ENCODE measurements at regions not wholly inside any gene's neighbourhood (a gene's known extent, or its start where the extent isn't known, plus 50 kb on each side); places are given as distances from the start of the nearest gene placed in this dataset.

DNA sequence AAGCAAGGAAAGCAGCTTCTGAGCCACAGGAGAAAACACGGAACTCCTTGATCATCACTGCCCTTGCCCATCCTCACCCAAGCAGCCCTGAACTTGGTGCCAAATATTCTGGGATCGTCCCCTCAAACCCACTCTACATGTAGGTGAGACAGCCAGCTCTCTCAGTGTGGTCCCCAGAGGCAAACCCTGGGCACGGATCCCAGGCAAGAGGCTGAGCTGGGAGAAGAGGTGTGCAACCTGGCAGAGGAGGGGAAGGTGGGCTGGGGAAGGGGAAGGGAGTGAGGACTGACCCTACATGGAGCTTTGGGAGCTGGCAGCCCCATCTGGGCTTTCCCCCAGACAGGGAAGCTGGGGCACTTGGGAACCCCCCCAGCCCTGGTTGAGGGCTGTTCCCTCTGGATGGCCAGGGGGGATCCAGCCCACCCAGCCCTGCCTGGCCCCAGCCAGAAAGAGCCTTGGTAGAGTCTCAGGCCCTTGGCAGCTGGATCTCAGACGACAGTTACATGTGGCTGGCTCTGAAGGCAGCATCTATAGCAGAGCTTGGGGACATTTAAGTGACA lies 186.2 kb upstream of the CST7 start:
- peak; percentile 36 for DNase-seq (ENCODE audit: low spot score)

GRCh38 chr20:24763386-24764026 lies 185.6 kb upstream of the CST7 start:
- DNase-seq (ENCODE audit: low spot score) = peak; percentile 45

GRCh38 chr20:24764027-24764793 lies 184.9 kb upstream of the CST7 start:
- DNase-seq (ENCODE audit: low spot score) = peak; percentile 40

DNA sequence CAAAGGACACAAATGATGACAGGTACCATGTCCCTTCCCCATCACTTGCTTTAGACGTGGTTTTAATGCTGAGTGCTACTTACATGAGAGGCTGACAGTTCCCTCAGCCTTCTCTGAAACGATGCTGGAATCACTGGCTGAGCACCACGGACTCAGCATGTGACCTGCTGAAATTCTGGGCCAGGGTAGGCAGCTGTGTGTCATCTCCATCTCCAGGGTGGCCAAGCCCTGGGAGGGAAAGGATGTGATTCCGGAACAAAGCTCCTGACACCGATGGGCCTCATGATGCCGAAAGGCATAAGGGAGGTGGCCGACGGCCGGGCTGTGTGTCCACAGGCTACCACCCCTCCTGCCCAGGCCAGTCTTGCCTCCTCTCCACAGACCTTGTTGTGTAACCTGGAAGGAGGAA lies 184.3 kb upstream of the CST7 start:
- DNase-seq (ENCODE audit: low spot score) = peak; percentile 50

DNA sequence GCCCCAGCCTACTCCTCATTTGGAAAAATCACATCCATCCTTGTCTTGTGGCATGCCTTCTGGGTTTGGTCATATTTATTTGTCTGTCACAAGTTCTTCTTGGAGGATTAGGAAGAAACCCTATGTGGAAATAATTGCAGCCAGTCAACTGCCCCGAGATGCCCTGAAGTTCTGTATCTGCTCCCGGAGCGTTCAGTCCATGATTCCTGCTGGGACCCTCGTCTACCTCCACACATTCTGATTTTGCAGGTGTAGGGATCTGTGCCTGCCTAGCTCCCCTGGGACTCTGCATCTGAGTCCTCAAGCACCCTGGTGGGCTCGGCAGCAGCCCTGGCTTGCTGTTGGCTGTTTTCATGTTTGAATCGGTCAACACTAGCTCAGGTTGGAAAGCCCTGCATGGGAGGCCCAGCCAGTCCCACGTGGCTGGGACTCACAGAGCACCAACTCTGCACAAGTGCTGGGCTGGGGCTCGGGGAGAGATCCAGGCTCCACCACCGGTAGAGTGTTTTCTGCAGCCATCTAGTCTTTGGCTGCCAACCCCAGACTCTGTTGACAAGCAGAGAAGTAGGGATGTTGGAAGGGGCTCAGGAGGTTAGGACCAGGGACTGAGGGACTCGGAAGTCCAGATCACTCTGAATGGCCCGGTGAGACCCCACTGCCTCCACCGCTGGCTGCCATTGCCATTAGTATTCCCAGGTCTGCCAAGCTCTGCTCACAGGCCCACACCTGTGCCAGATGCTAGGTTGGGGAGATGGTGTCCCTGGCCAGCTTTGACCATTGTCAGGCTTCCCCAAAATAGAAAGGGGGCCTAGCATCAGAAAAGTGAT lies 183.5 kb upstream of the CST7 start:
- DNase-seq (ENCODE audit: low spot score) = peak; percentile 51

- DNase-seq (ENCODE audit: low spot score) = no peak
Observed at GRCh38 chr20:24766143-24766527, 182.9 kb upstream of the CST7 start.

- peak; percentile 54 for DNase-seq (ENCODE audit: low spot score)
Observed at GRCh38 chr20:24766826-24767622, 182.0 kb upstream of the CST7 start.

DNA sequence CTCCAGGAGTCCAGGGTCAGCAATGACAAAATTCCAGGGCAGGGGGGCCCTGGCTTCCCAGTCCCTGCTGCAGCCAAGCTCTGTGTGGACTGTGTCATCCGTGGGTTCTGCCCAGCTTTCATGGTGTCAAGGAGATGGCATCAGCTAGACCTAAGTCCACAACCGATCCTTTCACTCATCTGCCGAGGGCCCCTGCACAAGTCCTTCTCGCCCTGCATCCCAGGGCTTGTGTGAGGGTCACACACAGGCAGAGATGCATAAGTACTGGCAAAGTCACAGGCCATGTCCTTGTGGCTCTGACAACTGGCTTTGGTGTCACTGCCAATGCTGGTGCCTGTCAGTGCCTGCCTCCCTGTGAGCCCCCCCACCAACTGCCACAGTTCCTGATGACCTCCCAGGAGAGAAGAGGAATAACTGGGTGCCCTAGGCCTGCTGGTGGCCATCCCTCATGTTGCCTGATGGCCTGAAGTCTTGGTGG lies 181.4 kb upstream of the CST7 start:
- DNase-seq (ENCODE audit: low spot score) = peak; percentile 42

- peak; percentile 59 for DNase-seq (ENCODE audit: low spot score)
Observed at GRCh38 chr20:24768201-24768636, 180.8 kb upstream of the CST7 start.

GRCh38 chr20:24768713-24769601 lies 180.1 kb upstream of the CST7 start:
- DNase-seq (ENCODE audit: low spot score) = peak; percentile 62

DNA sequence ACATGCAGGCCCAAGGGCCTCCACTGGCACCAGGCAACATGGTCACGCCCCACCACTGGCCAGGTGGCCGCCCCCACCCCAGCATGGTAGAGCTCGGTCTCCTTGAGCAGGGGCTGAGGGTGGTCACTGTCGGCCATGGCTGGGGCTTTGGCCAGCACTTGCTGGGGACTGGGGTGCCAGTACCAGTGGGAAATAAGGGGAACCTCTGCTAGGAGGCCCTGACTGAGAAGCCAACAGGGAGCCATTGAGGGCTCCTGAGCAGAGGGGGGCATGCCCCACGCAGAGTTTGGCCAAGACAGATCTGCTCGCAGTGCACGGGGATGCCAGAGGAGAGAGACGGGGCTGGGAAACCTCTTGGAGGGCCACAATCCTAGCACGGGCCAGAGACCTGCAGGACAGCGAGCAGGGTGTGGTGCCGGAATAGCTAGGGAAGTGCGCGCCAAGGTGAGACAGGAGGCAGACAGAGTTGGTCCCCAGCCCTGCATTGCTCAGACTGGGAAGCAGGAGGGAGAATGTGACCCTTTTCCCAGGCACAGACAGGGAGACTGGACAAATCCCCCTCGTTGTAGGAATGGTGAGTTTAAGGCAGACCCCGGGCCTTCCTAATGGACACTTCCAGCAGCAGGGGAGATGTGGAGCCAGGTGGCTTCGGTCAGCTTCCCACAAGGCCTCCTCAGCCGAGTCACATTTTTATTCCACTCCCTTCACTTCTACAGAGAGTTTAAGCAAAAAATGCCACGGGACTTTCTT lies 179.0 kb upstream of the CST7 start:
- DNase-seq (ENCODE audit: low spot score) = peak; percentile 57

DNA sequence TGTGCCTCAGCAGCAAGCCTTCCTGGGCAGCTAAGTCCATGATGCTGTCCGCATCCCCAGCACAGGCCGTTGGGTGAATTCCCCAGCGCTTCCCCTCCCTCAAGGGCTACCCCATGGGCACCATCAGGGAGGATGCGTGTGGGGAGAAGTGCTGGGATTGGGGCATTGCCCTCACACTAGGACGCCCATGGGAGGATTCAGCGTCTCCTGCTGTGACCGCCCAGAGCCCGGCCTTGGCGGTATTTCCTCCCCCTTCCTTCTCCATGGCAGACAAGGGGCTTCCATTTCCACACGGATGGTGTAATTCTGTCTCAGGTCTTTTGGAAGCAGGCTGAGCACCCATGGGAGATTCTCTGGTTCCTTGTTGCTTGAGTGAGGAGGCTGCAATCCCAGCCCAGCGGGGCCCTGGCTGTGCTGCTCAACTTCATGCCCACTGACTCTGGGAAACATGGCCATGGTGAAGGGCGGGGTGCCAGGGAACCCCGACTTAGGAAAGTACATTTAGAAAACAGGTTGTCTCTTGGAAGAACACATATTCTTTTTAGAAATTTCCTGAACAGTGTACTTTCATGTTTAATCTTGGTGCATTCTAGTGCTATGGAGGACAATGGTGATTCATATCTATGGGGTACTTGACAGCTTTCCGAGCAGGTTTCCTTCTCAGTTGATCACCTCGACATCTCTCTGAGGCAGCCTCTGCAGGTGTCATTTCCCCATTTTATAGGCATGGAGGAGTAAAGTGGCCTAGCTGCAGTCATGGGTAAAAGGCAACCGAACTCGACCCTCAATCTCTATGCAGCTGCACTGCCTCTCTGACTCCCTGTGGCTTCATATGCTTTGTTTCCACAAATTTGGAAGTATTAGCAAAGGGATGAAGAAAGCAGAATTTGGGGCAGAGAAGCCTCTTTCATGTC lies 178.2 kb upstream of the CST7 start:
- peak; percentile 41 for DNase-seq (ENCODE audit: low spot score)

DNA sequence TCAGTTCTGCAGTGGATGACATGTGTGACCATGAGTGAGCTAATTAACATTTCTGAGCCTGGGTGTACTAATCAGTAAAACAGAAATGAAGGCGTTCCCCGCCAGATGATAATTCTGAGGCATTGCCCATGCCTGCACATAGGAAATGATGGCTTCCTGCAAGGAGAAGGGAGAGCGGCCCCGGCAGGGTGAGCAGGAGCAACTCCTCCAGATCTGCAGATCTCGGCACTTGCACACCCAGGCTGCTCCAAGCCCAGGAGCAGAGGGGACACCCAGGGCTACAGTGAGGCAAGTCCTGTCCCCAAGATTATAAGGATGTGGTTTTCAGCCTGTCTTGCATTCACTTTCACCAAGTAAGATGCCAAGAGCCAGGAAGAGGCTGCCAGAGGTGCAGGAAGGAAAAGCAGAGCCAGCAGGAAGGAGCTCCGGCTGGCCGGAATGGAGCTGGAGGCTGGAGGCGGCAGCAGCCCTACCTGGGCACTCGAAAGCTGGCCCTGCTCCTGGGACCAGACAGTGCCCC lies 177.5 kb upstream of the CST7 start:
- DNase-seq (ENCODE audit: low spot score) = peak; percentile 45

GRCh38 chr20:24772667-24773066 lies 176.4 kb upstream of the CST7 start:
- peak; percentile 18 for DNase-seq (ENCODE audit: low spot score)

DNA sequence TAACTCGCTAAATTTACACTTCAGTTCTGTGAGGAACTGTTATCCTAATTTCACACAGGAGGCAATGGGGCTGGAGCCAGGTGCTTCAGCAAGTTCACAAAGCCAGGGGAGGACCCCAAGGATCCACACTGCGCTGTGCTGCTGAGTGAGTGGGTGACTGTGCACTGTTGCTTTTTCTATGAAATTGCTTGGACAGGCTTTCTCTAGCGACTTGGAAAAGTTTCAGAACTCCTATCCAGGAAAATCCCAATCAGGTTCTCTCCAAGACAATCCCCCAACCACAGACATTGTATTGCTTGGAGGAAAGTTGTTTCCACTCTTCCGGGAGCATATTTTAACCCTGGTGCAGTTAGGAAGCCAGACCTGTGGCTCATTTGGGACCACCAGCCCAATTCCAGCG lies 175.9 kb upstream of the CST7 start:
- DNase-seq (ENCODE audit: low spot score) = peak; percentile 54

GRCh38 chr20:24773751-24774201 lies 175.3 kb upstream of the CST7 start:
- DNase-seq (ENCODE audit: low spot score) = peak; percentile 46

- no peak for DNase-seq (ENCODE audit: low spot score)
Observed at GRCh38 chr20:24775966-24776365, 173.1 kb upstream of the CST7 start.

- peak; percentile 49 for DNase-seq (ENCODE audit: low spot score)
Observed at GRCh38 chr20:24776755-24777271, 172.3 kb upstream of the CST7 start.

Measured in left forelimb (tissue), 1 donor.